H1 (cell line): ENCODE measurements at regions not wholly inside any gene's neighbourhood (a gene's known extent, or its start where the extent isn't known, plus 50 kb on each side); places are given as distances from the start of the nearest gene placed in this dataset.

Experiments
- CTCF ChIA-PET: fragments of 300-600 bp; sonication (Branson Sonifier 250); formaldehyde crosslinking; loops from one replicate; lab custom pipeline; 2021; ENCODE audit not compliant: partially characterized antibody; lab: Charles Lee
- POLR2A ChIA-PET: fragments of 300-600 bp; sonication (Branson Sonifier 250); formaldehyde crosslinking; loops from one replicate; lab custom pipeline; 2021; ENCODE audit warnings: inconsistent platforms; ENCODE audit not compliant: partially characterized antibody; lab: Charles Lee
- DNase-seq, 2 experiments: peaks; one replicate each; pipeline versions ENCODE4 v3.0.0 to v3.0.0-alpha.2; 2010 to 2022; ENCODE audit warnings: low spot score in 2 of 2, low read depth in 1 of 2, mixed read lengths in 1 of 2
- FAIRE-seq: peaks from 2 replicates; lab custom pipeline; 2011; peaks lifted over from hg19 to GRCh38; lab: Jason Lieb, UNC
- H2AFZ ChIP-seq: 2 replicates; pipeline ENCODE4 v1.8.1; 2012; ENCODE audit warnings: low read length, inconsistent platforms
- H2AK5ac ChIP-seq: 2 replicates; pipeline ENCODE4 v1.6.1; 2013; ENCODE audit warnings: low read depth, low read length
- H2BK120ac ChIP-seq: replicated peaks from 2 replicates; pipeline ENCODE3; 2013; ENCODE audit warnings: low read depth, low read length, inconsistent platforms
- H2BK12ac ChIP-seq: 2 replicates; pipeline ENCODE4 v1.6.1; 2013; ENCODE audit warnings: low read depth, low read length
- H2BK15ac ChIP-seq: 2 replicates; pipeline ENCODE4 v1.6.1; 2013; ENCODE audit warnings: low read length
- H2BK20ac ChIP-seq: 2 replicates; pipeline ENCODE4 v1.6.1; 2013; ENCODE audit warnings: low read length
- H2BK5ac ChIP-seq: 2 replicates; pipeline ENCODE4 v1.6.1; 2013; ENCODE audit warnings: low read depth, low read length
- H3K14ac ChIP-seq: 2 replicates; pipeline ENCODE4 v1.6.1; 2013; ENCODE audit warnings: inconsistent platforms; ENCODE audit not compliant: insufficient read length
- H3K18ac ChIP-seq: 2 replicates; pipeline ENCODE4 v1.6.1; 2013; ENCODE audit warnings: low read length; ENCODE audit errors: extremely low read depth
- H3K23ac ChIP-seq: 2 replicates; pipeline ENCODE4 v1.6.1; 2013; ENCODE audit warnings: inconsistent platforms; ENCODE audit not compliant: insufficient read length
- H3K23me2 ChIP-seq: 2 replicates; pipeline ENCODE4 v1.6.1; 2013; ENCODE audit warnings: low read depth, low read length
- H3K27ac ChIP-seq: 2 replicates; pipeline ENCODE4 v1.6.1; 2011; ENCODE audit warnings: low read depth, low read length, inconsistent platforms
- H3K27me3 ChIP-seq, 4 experiments: replicated peaks in 1 of 4; 1 replicate in 1 of 4; 2 replicates in 3 of 4; pipeline versions ENCODE4 v1.6.1 to v1.8.1; 2011 to 2013; ENCODE audit warnings: low read length in 3 of 4, mild to moderate bottlenecking in 3 of 4, inconsistent platforms in 2 of 4, mixed read lengths in 2 of 4, moderate library complexity in 1 of 4; ENCODE audit not compliant: control insufficient read depth in 3 of 4, insufficient read depth in 3 of 4; ENCODE audit errors: extremely low read depth in 1 of 4
- H3K36me3 ChIP-seq, 4 experiments: 2 replicates each; pipeline versions ENCODE4 v1.6.1 to v1.8.1; 2011 to 2013; ENCODE audit warnings: mild to moderate bottlenecking in 4 of 4, low read length in 3 of 4, moderate library complexity in 2 of 4, control low read depth in 1 of 4, inconsistent platforms in 1 of 4; ENCODE audit not compliant: insufficient read depth in 4 of 4, control insufficient read depth in 2 of 4
- H3K4ac ChIP-seq: replicated peaks from 2 replicates; pipeline ENCODE3; 2013; ENCODE audit warnings: low read length, low read depth, mixed read lengths, inconsistent platforms; ENCODE audit not compliant: insufficient read length
- H3K4me1 ChIP-seq, 4 experiments: replicated peaks in 1 of 4; 1 replicate in 1 of 4; 2 replicates in 3 of 4; pipeline versions ENCODE4 v1.6.1 to v1.8.1; 2011 to 2013; ENCODE audit warnings: low read length in 3 of 4, inconsistent platforms in 2 of 4, mixed read lengths in 1 of 4; ENCODE audit not compliant: insufficient read depth in 4 of 4, control insufficient read depth in 3 of 4
- H3K4me2 ChIP-seq, 2 experiments: 2 replicates each; pipeline versions ENCODE4 v1.6.1 to v1.8.1; 2011 to 2013; ENCODE audit warnings: low read depth in 2 of 2, low read length in 2 of 2, control low read depth in 1 of 2, inconsistent platforms in 1 of 2, mild to moderate bottlenecking in 1 of 2; ENCODE audit not compliant: insufficient read depth in 1 of 2
- H3K4me3 ChIP-seq, 4 experiments: fragments of 200-600, 300-600 bp in 1 of 4; sonication (generic), shearing (Covaris generic), sonication (Bioruptor Twin) in 1 of 4; 2 replicates each; pipeline versions ENCODE4 v1.5.1 to v1.8.1; 2011 to 2016; ENCODE audit warnings: low read length in 4 of 4, low read depth in 3 of 4, control low read depth in 2 of 4, inconsistent platforms in 2 of 4, mild to moderate bottlenecking in 2 of 4, mixed read lengths in 1 of 4, moderate library complexity in 1 of 4; ENCODE audit not compliant: insufficient read depth in 2 of 4; ENCODE audit errors: extremely low read depth in 1 of 4
- H3K56ac ChIP-seq: replicated peaks from 2 replicates; pipeline ENCODE3; 2013; ENCODE audit warnings: low read depth, mild to moderate bottlenecking, mixed read lengths, low read length, inconsistent platforms; ENCODE audit not compliant: insufficient read length
- H3K79me1 ChIP-seq: 2 replicates; pipeline ENCODE4 v1.6.1; 2013; ENCODE audit warnings: low read depth, low read length, control low read depth
- H3K79me2 ChIP-seq, 2 experiments: 2 replicates each; pipeline versions ENCODE4 v1.6.1 to v1.8.1; 2012 to 2013; ENCODE audit warnings: low read length in 2 of 2, mild to moderate bottlenecking in 2 of 2, inconsistent platforms in 1 of 2; ENCODE audit not compliant: insufficient read depth in 2 of 2, control insufficient read depth in 1 of 2
- H3K9ac ChIP-seq, 4 experiments: replicated peaks in 1 of 4; 1 replicate in 1 of 4; 2 replicates in 3 of 4; pipeline versions ENCODE4 v1.6.1 to v1.8.1; 2011 to 2013; ENCODE audit warnings: low read depth in 3 of 4, low read length in 3 of 4, control low read depth in 2 of 4, mild to moderate bottlenecking in 2 of 4, moderate library complexity in 2 of 4, inconsistent platforms in 1 of 4; ENCODE audit errors: extremely low read depth in 1 of 4
- H3K9me3 ChIP-seq, 2 experiments: 2 replicates each; pipeline versions ENCODE4 v1.6.1 to v1.8.1; 2012 to 2013; ENCODE audit warnings: mild to moderate bottlenecking in 2 of 2, moderate library complexity in 2 of 2, control low read depth in 1 of 2, inconsistent platforms in 1 of 2, low read depth in 1 of 2, low read length in 1 of 2, mixed read lengths in 1 of 2; ENCODE audit not compliant: insufficient read depth in 2 of 2
- H4K20me1 ChIP-seq, 2 experiments: replicated peaks in 1 of 2; 2 replicates each; pipeline versions ENCODE3 to v1.8.1; 2011 to 2013; ENCODE audit warnings: inconsistent platforms in 2 of 2, low read length in 2 of 2, mild to moderate bottlenecking in 1 of 2; ENCODE audit not compliant: insufficient read depth in 2 of 2, control insufficient read depth in 1 of 2
- H4K5ac ChIP-seq: 2 replicates; pipeline ENCODE4 v1.6.1; 2013; ENCODE audit warnings: low read length, low read depth, mixed read lengths, inconsistent platforms; ENCODE audit not compliant: insufficient read length
- H4K8ac ChIP-seq: 2 replicates; pipeline ENCODE4 v1.8.0; 2013; ENCODE audit warnings: mild to moderate bottlenecking, moderate library complexity, low read length, inconsistent platforms; ENCODE audit not compliant: insufficient read depth; ENCODE audit errors: extremely low read depth
- H4K91ac ChIP-seq: replicated peaks from 2 replicates; pipeline ENCODE3; 2013; ENCODE audit warnings: low read length, mixed read lengths, inconsistent platforms; ENCODE audit not compliant: insufficient read length
- RAD21 ChIP-seq, 2 experiments: IDR thresholded peaks in 1 of 2; conservative IDR thresholded peaks in 1 of 2; 2 replicates each; pipeline ENCODE4 v1.6.1; 2011; ENCODE audit warnings: low read depth in 2 of 2, low read length in 2 of 2, improper control_type of control experiment in 1 of 2, inconsistent platforms in 1 of 2, mild to moderate bottlenecking in 1 of 2, moderate library complexity in 1 of 2
- TEAD4 ChIP-seq: IDR thresholded peaks from 2 replicates; pipeline ENCODE4 v1.6.1; 2012; ENCODE audit warnings: low read depth, low read length, inconsistent platforms, mixed read lengths
- WGBS, 2 experiments: shearing (Covaris generic) in 1 of 2; methylation state at CpG; one replicate each; pipeline versions ENCODE4 v1.1.6 to v1.1.7; 2013 to 2015; ENCODE audit warnings: low lambda C conversion rate in 2 of 2, mixed read lengths in 2 of 2, inconsistent platforms in 1 of 2, low coverage in 1 of 2, missing lambda C conversion rate in 1 of 2; ENCODE audit not compliant: insufficient replicate concordance in 2 of 2, insufficient coverage in 1 of 2, insufficient read length in 1 of 2; ENCODE audit errors: extremely low coverage in 1 of 2, missing lambda C conversion rate in 1 of 2; 5-methylcytosine and 5-hydroxymethylcytosine counted together
- TF ChIP-seq, protein P1 (sequence below): IDR thresholded peaks from 2 replicates; pipeline ENCODE4 v1.6.1; 2012; ENCODE audit warnings: inconsistent platforms

DNA sequence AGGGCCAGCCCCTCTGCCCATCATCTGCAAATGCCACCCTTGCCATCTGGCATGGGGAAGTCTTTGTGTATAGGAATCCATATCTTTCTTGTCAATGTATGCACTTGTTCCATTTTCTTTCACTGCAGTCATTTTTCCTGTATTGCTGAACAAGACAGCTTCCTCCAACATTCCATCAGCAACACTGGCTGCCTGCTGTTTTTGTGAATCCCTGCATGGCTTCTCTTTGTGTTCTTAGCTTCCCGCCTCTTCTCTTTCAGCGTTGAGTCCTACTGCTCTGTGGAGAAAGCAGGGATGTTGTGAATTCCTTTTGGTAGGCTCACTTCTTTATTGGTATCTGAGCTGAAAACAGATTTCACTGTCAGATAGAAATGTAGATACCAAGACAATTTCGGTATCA, 150.0 kb downstream of the LPIN1 start:
- H2BK120ac ChIP-seq: no peak overlapping the region
- no peak overlapping the region for H3K56ac ChIP-seq
- TF ChIP-seq RAD21 (IDR thresholded peaks at IDR 0.05 in 1 of 2, conservative IDR thresholded peaks at IDR 0.05 in 1 of 2; ENCODE audit: low read depth in 2 of 2, low read length in 2 of 2): no peak
- peak; percentile 44; the same call in 1 of the 2 replicates for TF ChIP-seq TEAD4
- TF ChIP-seq, protein P1, sequence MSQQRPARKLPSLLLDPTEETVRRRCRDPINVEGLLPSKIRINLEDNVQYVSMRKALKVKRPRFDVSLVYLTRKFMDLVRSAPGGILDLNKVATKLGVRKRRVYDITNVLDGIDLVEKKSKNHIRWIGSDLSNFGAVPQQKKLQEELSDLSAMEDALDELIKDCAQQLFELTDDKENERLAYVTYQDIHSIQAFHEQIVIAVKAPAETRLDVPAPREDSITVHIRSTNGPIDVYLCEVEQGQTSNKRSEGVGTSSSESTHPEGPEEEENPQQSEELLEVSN: peak; percentile 80
- H3K4me2 ChIP-seq: no peak overlapping the region; a peak in 1 of 4 replicates
- no peak for DNase-seq
- no peak overlapping the region for H2AK5ac ChIP-seq
- no peaks in the 10 kb centered on the region for H3K79me2 ChIP-seq
- no peaks in the 10 kb centered on the region for H4K20me1 ChIP-seq
- H3K4ac ChIP-seq: no peak overlapping the region
- H2AFZ ChIP-seq: peak overlapping the region; percentile 58; the same call in 1 of the 2 replicates
- no peak overlapping the region for H3K23ac ChIP-seq
- H3K79me1 ChIP-seq: no peaks in the 10 kb centered on the region
- H2BK12ac ChIP-seq: no peak overlapping the region
- H4K8ac ChIP-seq: no peak overlapping the region
- peak; percentile 48 for FAIRE-seq
- H3K27me3 ChIP-seq: no peaks in the 10 kb centered on the region
- H3K14ac ChIP-seq: no peak overlapping the region
- H3K4me3 ChIP-seq: no peak overlapping the region
- H3K27ac ChIP-seq: no peak overlapping the region
- no peaks in the 10 kb centered on the region for H3K9me3 ChIP-seq
- POLR2A ChIA-PET: no interaction called here
- no peaks in the 10 kb centered on the region for H3K36me3 ChIP-seq
- 38% methylated on average over 3 of the region's 3 CpGs; no CpG with 5 or more reads in 1 of the 2 experiments for WGBS, 2 experiments
- CTCF ChIA-PET: interaction anchor here (0.7 to 2.7 kb wide), 2 partner anchors 11 to 22 kb away, joined by 3 to 7 read pairs; no protein-coding TSS in a partner anchor
- H2BK20ac ChIP-seq: no peak overlapping the region
- H3K18ac ChIP-seq: no peak overlapping the region
- no peak overlapping the region; the same call in 1 of the 2 replicates for H2BK5ac ChIP-seq
- no peak overlapping the region for H4K5ac ChIP-seq
- H4K91ac ChIP-seq: no peak overlapping the region
- peaks cover 0 to 4% (median 0%) of the 10 kb centered on the region in 4 experiments; a peak in 3 of 7 replicates for H3K4me1 ChIP-seq
- no peak overlapping the region for H2BK15ac ChIP-seq
- no peaks in the 10 kb centered on the region; the same call in none of the 2 replicates for H3K23me2 ChIP-seq
- H3K9ac ChIP-seq: no peak overlapping the region
